Keratinocyte (primary cell): ENCODE measurements at regions not wholly inside any gene's neighbourhood (a gene's known extent, or its start where the extent isn't known, plus 50 kb on each side); places are given as distances from the start of the nearest gene placed in this dataset.

Experiments
- DNase-seq: peaks from one replicate; pipeline ENCODE4 v3.0.0-alpha.2; 2011; ENCODE audit warnings: low read depth, missing footprints, low spot score
- FAIRE-seq: peaks from 2 replicates; lab custom pipeline; 2011; peaks lifted over from hg19 to GRCh38; lab: Jason Lieb, UNC
- H2AFZ ChIP-seq: 2 replicates; pipeline ENCODE4 v1.6.0; 2012; ENCODE audit warnings: low read length, control low read depth, inconsistent platforms; ENCODE audit not compliant: control insufficient read depth
- H3K27ac ChIP-seq: 2 replicates; pipeline ENCODE4 v1.5.1; 2011; ENCODE audit warnings: low read length; ENCODE audit not compliant: control insufficient read depth, insufficient read depth
- H3K27me3 ChIP-seq: 3 replicates; pipeline ENCODE4 v1.6.0; 2011; ENCODE audit warnings: low read length; ENCODE audit not compliant: control insufficient read depth, insufficient read depth; ENCODE audit errors: extremely low read depth
- H3K36me3 ChIP-seq, 2 experiments: 2 replicates in 1 of 2; 3 replicates in 1 of 2; pipeline ENCODE4 v1.5.1; 2011; ENCODE audit warnings: low read length in 2 of 2, mild to moderate bottlenecking in 1 of 2; ENCODE audit not compliant: control insufficient read depth in 2 of 2, insufficient read depth in 2 of 2; ENCODE audit errors: extremely low read depth in 1 of 2
- H3K4me1 ChIP-seq: 3 replicates; pipeline ENCODE4 v1.5.1; 2011; ENCODE audit warnings: low read length; ENCODE audit not compliant: control insufficient read depth, insufficient read depth; ENCODE audit errors: extremely low read depth
- H3K4me2 ChIP-seq: 3 replicates; pipeline ENCODE4 v1.6.0; 2011; ENCODE audit warnings: low read depth, low read length; ENCODE audit not compliant: control insufficient read depth, insufficient read depth; ENCODE audit errors: extremely low read depth
- H3K4me3 ChIP-seq, 3 experiments: fragments of 200-600 bp in 1 of 3; sonication (generic) in 1 of 3; 2 replicates in 2 of 3; 3 replicates in 1 of 3; pipeline ENCODE4 v1.5.1; 2011 to 2016; ENCODE audit warnings: low read length in 3 of 3, mild to moderate bottlenecking in 3 of 3, control low read depth in 2 of 3, inconsistent platforms in 1 of 3, low read depth in 1 of 3, mixed read lengths in 1 of 3, mixed run types in 1 of 3, moderate library complexity in 1 of 3; ENCODE audit not compliant: control insufficient read depth in 2 of 3, insufficient read depth in 2 of 3; ENCODE audit errors: extremely low read depth in 1 of 3
- H3K79me2 ChIP-seq: 2 replicates; pipeline ENCODE4 v1.6.0; 2012; ENCODE audit warnings: low read length; ENCODE audit not compliant: control insufficient read depth, insufficient read depth
- H3K9ac ChIP-seq: 3 replicates; pipeline ENCODE4 v1.6.0; 2011; ENCODE audit warnings: low read length; ENCODE audit not compliant: control insufficient read depth, insufficient read depth; ENCODE audit errors: extremely low read depth
- H3K9me1 ChIP-seq: 3 replicates; pipeline ENCODE4 v1.6.0; 2011; ENCODE audit warnings: low read length; ENCODE audit not compliant: control insufficient read depth, insufficient read depth; ENCODE audit errors: extremely low read depth
- H3K9me3 ChIP-seq: 2 replicates; pipeline ENCODE4 v1.5.1; 2012; ENCODE audit warnings: low read depth, low read length; ENCODE audit not compliant: control insufficient read depth
- H4K20me1 ChIP-seq: 3 replicates; pipeline ENCODE4 v1.6.0; 2011; ENCODE audit warnings: low read length; ENCODE audit not compliant: control insufficient read depth, insufficient read depth; ENCODE audit errors: extremely low read depth
- EZH2 ChIP-seq: IDR thresholded peaks from one replicate; pipeline ENCODE4 v1.6.1; 2012; ENCODE audit warnings: inconsistent platforms, mild to moderate bottlenecking, low read length, moderate library complexity
- dilution Hi-C: fragments of 300-500 bp; cut with MboI; formaldehyde crosslinking; loops from one replicate; pipeline ENCODE4 v1.7.0; 2020; ENCODE audit warnings: low sequenced_read_pairs; ENCODE audit not compliant: extremely low pct_ligation_motif_present
- TF ChIP-seq, protein P1 (sequence below), 3 experiments: IDR thresholded peaks in 1 of 3; conservative IDR thresholded peaks in 1 of 3; optimal IDR thresholded peaks in 1 of 3; 2 replicates in 2 of 3; 3 replicates in 1 of 3; pipeline versions ENCODE3 to v1.5.1; 2011; ENCODE audit warnings: low read length in 3 of 3, mild to moderate bottlenecking in 3 of 3, moderate library complexity in 2 of 3, control low read depth in 1 of 3, inconsistent platforms in 1 of 3; ENCODE audit not compliant: insufficient read depth in 2 of 3; ENCODE audit errors: extremely low read depth in 1 of 3

- peak; percentile 58 for DNase-seq
- dilution Hi-C loops = no loop called here
These were observed 298.4 kb downstream of the SLITRK6 start for GRCh38 chr13:85500696-85501256.

DNA sequence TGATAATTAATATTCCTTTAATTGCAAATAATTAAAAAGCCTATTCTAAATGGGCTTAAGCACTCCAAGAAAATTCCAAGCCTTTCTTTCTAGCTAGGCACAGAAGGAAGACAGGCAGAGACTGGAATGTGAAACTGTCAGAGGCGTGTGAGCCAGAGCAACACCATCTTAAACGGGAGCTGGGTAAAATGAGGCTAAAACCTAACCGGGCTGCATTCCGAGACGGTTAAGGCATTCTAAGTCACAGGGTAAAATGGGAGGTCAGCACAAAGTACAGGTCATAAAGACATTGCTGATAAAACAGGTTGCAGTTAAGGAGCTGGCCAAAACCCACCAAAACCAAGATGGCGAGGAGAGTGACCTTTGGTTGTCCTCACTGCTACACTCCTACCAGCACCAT, 300.4 kb downstream of the SLITRK6 start:
- H3K4me3 ChIP-seq = no peak overlapping the region
- H3K9me1 ChIP-seq = no peaks in the 10 kb centered on the region
- peaks cover 24% of the 10 kb centered on the region for H3K4me1 ChIP-seq
- no peak overlapping the region for H3K4me2 ChIP-seq
- H3K27me3 ChIP-seq = no peaks in the 10 kb centered on the region
- H3K79me2 ChIP-seq = no peaks in the 10 kb centered on the region
- H3K9me3 ChIP-seq = peaks cover 4% of the 10 kb centered on the region
- no peaks in the 10 kb centered on the region for H4K20me1 ChIP-seq
- H3K9ac ChIP-seq = no peak overlapping the region
- no peak overlapping the region for H2AFZ ChIP-seq
- no peak for FAIRE-seq
- H3K36me3 ChIP-seq = no peaks in the 10 kb centered on the region
- no peak for TF ChIP-seq EZH2
- TF ChIP-seq, protein P1, sequence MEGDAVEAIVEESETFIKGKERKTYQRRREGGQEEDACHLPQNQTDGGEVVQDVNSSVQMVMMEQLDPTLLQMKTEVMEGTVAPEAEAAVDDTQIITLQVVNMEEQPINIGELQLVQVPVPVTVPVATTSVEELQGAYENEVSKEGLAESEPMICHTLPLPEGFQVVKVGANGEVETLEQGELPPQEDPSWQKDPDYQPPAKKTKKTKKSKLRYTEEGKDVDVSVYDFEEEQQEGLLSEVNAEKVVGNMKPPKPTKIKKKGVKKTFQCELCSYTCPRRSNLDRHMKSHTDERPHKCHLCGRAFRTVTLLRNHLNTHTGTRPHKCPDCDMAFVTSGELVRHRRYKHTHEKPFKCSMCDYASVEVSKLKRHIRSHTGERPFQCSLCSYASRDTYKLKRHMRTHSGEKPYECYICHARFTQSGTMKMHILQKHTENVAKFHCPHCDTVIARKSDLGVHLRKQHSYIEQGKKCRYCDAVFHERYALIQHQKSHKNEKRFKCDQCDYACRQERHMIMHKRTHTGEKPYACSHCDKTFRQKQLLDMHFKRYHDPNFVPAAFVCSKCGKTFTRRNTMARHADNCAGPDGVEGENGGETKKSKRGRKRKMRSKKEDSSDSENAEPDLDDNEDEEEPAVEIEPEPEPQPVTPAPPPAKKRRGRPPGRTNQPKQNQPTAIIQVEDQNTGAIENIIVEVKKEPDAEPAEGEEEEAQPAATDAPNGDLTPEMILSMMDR (optimal IDR thresholded peaks at IDR 0.05 in 1 of 3, IDR thresholded peaks at IDR 0.05 in 1 of 3, conservative IDR thresholded peaks at IDR 0.05 in 1 of 3; ENCODE audit: extremely low read depth in 1 of 3, insufficient read depth in 2 of 3, low read length in 3 of 3) = no peak
- DNase-seq = no peak
- H3K27ac ChIP-seq = no peak overlapping the region
- dilution Hi-C loops = no loop called here

More at GRCh38 chr13:85500696-85501256, 298.4 kb downstream of the SLITRK6 start:
- Histone ChIP-seq H2AFZ (no peak overlapping the region), H3K79me2 (no peaks in the 10 kb centered on the region), H3K9me3 (peaks cover 4% of the 10 kb centered on the region), H3K27ac (peak overlapping the region; percentile 22), H3K9me1 (no peaks in the 10 kb centered on the region), H3K4me2 (no peak overlapping the region), H3K9ac (no peak overlapping the region), H4K20me1 (no peaks in the 10 kb centered on the region), H3K36me3 (no peaks in the 10 kb centered on the region), H3K27me3 (no peaks in the 10 kb centered on the region), H3K4me3 (no peak overlapping the region), H3K4me1 (peaks cover 29% of the 10 kb centered on the region)
- peak; percentile 56 for FAIRE-seq
- TF ChIP-seq EZH2 = no peak
- TF ChIP-seq, protein P1 (optimal IDR thresholded peaks at IDR 0.05 in 1 of 3, IDR thresholded peaks at IDR 0.05 in 1 of 3, conservative IDR thresholded peaks at IDR 0.05 in 1 of 3; ENCODE audit: extremely low read depth in 1 of 3, insufficient read depth in 2 of 3, low read length in 3 of 3) = no peak
